ENCODE measurements at regions not wholly inside any gene's neighbourhood (a gene's known extent, or its start where the extent isn't known, plus 50 kb on each side); places are given as distances from the start of the nearest gene placed in this dataset.
A peak's percentile ranks its signal among the peaks of the same experiment; 100 is the strongest.

GRCh38 chr11:62044639-62045121 lies 77.2 kb upstream of the FTH1 start:
- Histone ChIP-seq H2BK12ac (ENCODE audit: low read length in 2 of 2) (no peak overlapping the region), H2AFZ (ENCODE audit: low read depth, low read length) (no peak overlapping the region), H3K9me3 (ENCODE audit: control insufficient read depth, low read length) (no peaks in the 10 kb centered on the region), H4K8ac (ENCODE audit: low read length) (no peak overlapping the region), H2BK5ac (ENCODE audit: low read depth, low read length, poor library complexity, severe bottlenecking) (no peak overlapping the region), H2BK120ac (ENCODE audit: low read depth, low read length) (no peak overlapping the region), H2AK5ac (ENCODE audit: low read length, severe bottlenecking) (no peak overlapping the region), H3K4ac (ENCODE audit: low read depth in 1 of 2, low read length in 2 of 2) (no peak overlapping the region), H3K9ac (ENCODE audit: low read length) (no peak overlapping the region), H3K4me3 (ENCODE audit: insufficient read depth in 1 of 2, low read depth in 1 of 2, low read length in 2 of 2) (no peak overlapping the region), H3K4me1 (ENCODE audit: control insufficient read depth, insufficient read depth, low read depth, low read length) (no peaks in the 10 kb centered on the region), H3K4me2 (ENCODE audit: low read length, poor library complexity, severe bottlenecking) (no peak overlapping the region), H3K18ac (ENCODE audit: low read depth in 1 of 2, low read length in 2 of 2) (no peak overlapping the region), H4K91ac (ENCODE audit: low read length) (no peak overlapping the region), H3K23ac (ENCODE audit: low read length in 2 of 2) (no peak overlapping the region), H3K79me1 (replicated peaks; ENCODE audit: low read length, poor library complexity, severe bottlenecking) (no peaks in the 10 kb centered on the region), H3K14ac (ENCODE audit: low read length in 2 of 2) (no peak overlapping the region), H3K27me3 (ENCODE audit: control insufficient read depth in 1 of 2, insufficient read depth in 1 of 2, low read length in 2 of 2) (peaks cover 0 to 4% of the 10 kb centered on the region in 2 experiments), H3K27ac (ENCODE audit: low read length, poor library complexity, severe bottlenecking) (no peak overlapping the region), H2BK15ac (ENCODE audit: low read depth, poor library complexity, severe bottlenecking) (no peak overlapping the region), H3K36me3 (ENCODE audit: control insufficient read depth in 1 of 2, insufficient read depth in 2 of 2, low read depth in 1 of 2, low read length in 2 of 2) (no peaks in the 10 kb centered on the region)
- no peak for DNase-seq
- WGBS: 89% methylated on average over 8 of the region's 8 CpGs

GRCh38 chr11:62035293-62035692 lies 67.9 kb upstream of the FTH1 start:
- H3K23ac ChIP-seq (ENCODE audit: low read length in 2 of 2): no peak overlapping the region
- H3K4me1 ChIP-seq (ENCODE audit: control insufficient read depth, insufficient read depth, low read depth, low read length): no peaks in the 10 kb centered on the region
- no peak overlapping the region for H4K91ac ChIP-seq (ENCODE audit: low read length)
- no peaks in the 10 kb centered on the region for H3K27me3 ChIP-seq (ENCODE audit: control insufficient read depth in 1 of 2, insufficient read depth in 1 of 2, low read length in 2 of 2)
- no peak overlapping the region for H3K14ac ChIP-seq (ENCODE audit: low read length in 2 of 2)
- DNase-seq: no peak
- no peak overlapping the region for H4K8ac ChIP-seq (ENCODE audit: low read length)
- H3K79me1 ChIP-seq (replicated peaks; ENCODE audit: low read length, poor library complexity, severe bottlenecking): no peaks in the 10 kb centered on the region
- H3K9me3 ChIP-seq (ENCODE audit: control insufficient read depth, low read length): peaks cover 20% of the 10 kb centered on the region
- H3K36me3 ChIP-seq (ENCODE audit: control insufficient read depth in 1 of 2, insufficient read depth in 2 of 2, low read depth in 1 of 2, low read length in 2 of 2): no peaks in the 10 kb centered on the region
- no peak overlapping the region for H3K27ac ChIP-seq (ENCODE audit: low read length, poor library complexity, severe bottlenecking)
- H3K4me3 ChIP-seq (ENCODE audit: insufficient read depth in 1 of 2, low read depth in 1 of 2, low read length in 2 of 2): no peak overlapping the region
- no peak overlapping the region for H3K4ac ChIP-seq (ENCODE audit: low read depth in 1 of 2, low read length in 2 of 2)
- H3K9ac ChIP-seq (ENCODE audit: low read length): no peak overlapping the region
- no peak overlapping the region for H2AFZ ChIP-seq (ENCODE audit: low read depth, low read length)
- H2AK5ac ChIP-seq (ENCODE audit: low read length, severe bottlenecking): no peak overlapping the region
- no peak overlapping the region for H2BK12ac ChIP-seq (ENCODE audit: low read length in 2 of 2)
- no peak overlapping the region for H2BK15ac ChIP-seq (ENCODE audit: low read depth, poor library complexity, severe bottlenecking)
- H3K4me2 ChIP-seq (ENCODE audit: low read length, poor library complexity, severe bottlenecking): no peak overlapping the region
- H3K18ac ChIP-seq (ENCODE audit: low read depth in 1 of 2, low read length in 2 of 2): no peak overlapping the region
- H2BK5ac ChIP-seq (ENCODE audit: low read depth, low read length, poor library complexity, severe bottlenecking): no peak overlapping the region
- H2BK120ac ChIP-seq (ENCODE audit: low read depth, low read length): no peak overlapping the region

- H3K14ac ChIP-seq (ENCODE audit: low read length in 2 of 2): no peak overlapping the region
- no peak overlapping the region for H4K91ac ChIP-seq (ENCODE audit: low read length)
- H3K27me3 ChIP-seq (ENCODE audit: control insufficient read depth in 1 of 2, insufficient read depth in 1 of 2, low read length in 2 of 2): no peaks in the 10 kb centered on the region
- H3K23ac ChIP-seq (ENCODE audit: low read length in 2 of 2): no peak overlapping the region
- no peak overlapping the region for H2BK120ac ChIP-seq (ENCODE audit: low read depth, low read length)
- peaks cover 20% of the 10 kb centered on the region for H3K9me3 ChIP-seq (ENCODE audit: control insufficient read depth, low read length)
- no peak overlapping the region for H3K4ac ChIP-seq (ENCODE audit: low read depth in 1 of 2, low read length in 2 of 2)
- H3K4me1 ChIP-seq (ENCODE audit: control insufficient read depth, insufficient read depth, low read depth, low read length): no peaks in the 10 kb centered on the region
- no peak overlapping the region for H3K18ac ChIP-seq (ENCODE audit: low read depth in 1 of 2, low read length in 2 of 2)
- WGBS: 76% methylated on average over 1 of the region's 1 CpG
- H3K36me3 ChIP-seq (ENCODE audit: control insufficient read depth in 1 of 2, insufficient read depth in 2 of 2, low read depth in 1 of 2, low read length in 2 of 2): no peaks in the 10 kb centered on the region
- H2BK5ac ChIP-seq (ENCODE audit: low read depth, low read length, poor library complexity, severe bottlenecking): no peak overlapping the region
- DNase-seq: no peak
- H3K4me2 ChIP-seq (ENCODE audit: low read length, poor library complexity, severe bottlenecking): no peak overlapping the region
- H3K9ac ChIP-seq (ENCODE audit: low read length): no peak overlapping the region
- no peak overlapping the region for H3K27ac ChIP-seq (ENCODE audit: low read length, poor library complexity, severe bottlenecking)
- H2BK15ac ChIP-seq (ENCODE audit: low read depth, poor library complexity, severe bottlenecking): no peak overlapping the region
- H2AFZ ChIP-seq (ENCODE audit: low read depth, low read length): no peak overlapping the region
- H4K8ac ChIP-seq (ENCODE audit: low read length): no peak overlapping the region
- no peak overlapping the region for H2BK12ac ChIP-seq (ENCODE audit: low read length in 2 of 2)
- no peaks in the 10 kb centered on the region for H3K79me1 ChIP-seq (replicated peaks; ENCODE audit: low read length, poor library complexity, severe bottlenecking)
- no peak overlapping the region for H2AK5ac ChIP-seq (ENCODE audit: low read length, severe bottlenecking)
- peak overlapping the region in 1 of 2 experiments; percentile 18 for H3K4me3 ChIP-seq (ENCODE audit: insufficient read depth in 1 of 2, low read depth in 1 of 2, low read length in 2 of 2)
These were observed 66.6 kb upstream of the FTH1 start for GRCh38 chr11:62034036-62034338.

- DNase-seq: no peak
- no peaks in the 10 kb centered on the region for H3K27me3 ChIP-seq (ENCODE audit: control insufficient read depth in 1 of 2, insufficient read depth in 1 of 2, low read length in 2 of 2)
- no peak overlapping the region for H3K4me2 ChIP-seq (ENCODE audit: low read length, poor library complexity, severe bottlenecking)
- no peak overlapping the region for H2AK5ac ChIP-seq (ENCODE audit: low read length, severe bottlenecking)
- no peak overlapping the region for H2BK15ac ChIP-seq (ENCODE audit: low read depth, poor library complexity, severe bottlenecking)
- H4K91ac ChIP-seq (ENCODE audit: low read length): no peak overlapping the region
- peak overlapping the region in 1 of 2 experiments; percentile 18 for H3K4me3 ChIP-seq (ENCODE audit: insufficient read depth in 1 of 2, low read depth in 1 of 2, low read length in 2 of 2)
- no peak overlapping the region for H3K23ac ChIP-seq (ENCODE audit: low read length in 2 of 2)
- H3K4me1 ChIP-seq (ENCODE audit: control insufficient read depth, insufficient read depth, low read depth, low read length): no peaks in the 10 kb centered on the region
- H3K4ac ChIP-seq (ENCODE audit: low read depth in 1 of 2, low read length in 2 of 2): no peak overlapping the region
- no peak overlapping the region for H2AFZ ChIP-seq (ENCODE audit: low read depth, low read length)
- H3K14ac ChIP-seq (ENCODE audit: low read length in 2 of 2): no peak overlapping the region
- H3K27ac ChIP-seq (ENCODE audit: low read length, poor library complexity, severe bottlenecking): no peak overlapping the region
- H3K9ac ChIP-seq (ENCODE audit: low read length): no peak overlapping the region
- H4K8ac ChIP-seq (ENCODE audit: low read length): no peak overlapping the region
- WGBS: 68% methylated on average over 12 of the region's 12 CpGs
- H2BK5ac ChIP-seq (ENCODE audit: low read depth, low read length, poor library complexity, severe bottlenecking): no peak overlapping the region
- H3K18ac ChIP-seq (ENCODE audit: low read depth in 1 of 2, low read length in 2 of 2): no peak overlapping the region
- no peak overlapping the region for H2BK120ac ChIP-seq (ENCODE audit: low read depth, low read length)
- no peaks in the 10 kb centered on the region for H3K79me1 ChIP-seq (replicated peaks; ENCODE audit: low read length, poor library complexity, severe bottlenecking)
- peaks cover 19% of the 10 kb centered on the region for H3K9me3 ChIP-seq (ENCODE audit: control insufficient read depth, low read length)
- no peak overlapping the region for H2BK12ac ChIP-seq (ENCODE audit: low read length in 2 of 2)
- no peaks in the 10 kb centered on the region for H3K36me3 ChIP-seq (ENCODE audit: control insufficient read depth in 1 of 2, insufficient read depth in 2 of 2, low read depth in 1 of 2, low read length in 2 of 2)
These were observed 66.0 kb upstream of the FTH1 start for GRCh38 chr11:62033191-62034035.

Measured in mesenchymal stem cell (in vitro differentiated cells and primary cell).